Activated T-cell treated with anti-CD3 and anti-CD28 coated beads for 48 hours (primary cell): ENCODE measurements at regions not wholly inside any gene's neighbourhood (a gene's known extent, or its start where the extent isn't known, plus 50 kb on each side); places are given as distances from the start of the nearest gene placed in this dataset.

ENCODE experiments used
- DNase-seq: peaks from one replicate; pipeline ENCODE4 v3.0.0-alpha.2; 2020; ENCODE audit warnings: low read depth

GRCh38 chrX:40314070-40314469 lies 216.3 kb upstream of the BCOR start:
- no peak for DNase-seq

- no peak for DNase-seq
These were observed 215.5 kb upstream of the BCOR start for GRCh38 chrX:40313269-40313668.

GRCh38 chrX:40310447-40310846 lies 212.7 kb upstream of the BCOR start:
- no peak for DNase-seq

- no peak for DNase-seq
These were observed 212.3 kb upstream of the BCOR start for GRCh38 chrX:40310016-40310415.

GRCh38 chrX:40307871-40308270 lies 210.1 kb upstream of the BCOR start:
- no peak for DNase-seq

GRCh38 chrX:40304115-40304514 lies 206.4 kb upstream of the BCOR start:
- DNase-seq, result no peak

GRCh38 chrX:40303256-40304077 lies 205.7 kb upstream of the BCOR start:
- no peak for DNase-seq

- DNase-seq, result peak; percentile 23
These were observed 202.6 kb upstream of the BCOR start for GRCh38 chrX:40300286-40300890.

GRCh38 chrX:40299641-40300046 lies 201.9 kb upstream of the BCOR start:
- DNase-seq, result no peak

GRCh38 chrX:40298572-40299479 lies 201.1 kb upstream of the BCOR start:
- no peak for DNase-seq

- no peak for DNase-seq
These were observed 200.3 kb upstream of the BCOR start for GRCh38 chrX:40298069-40298468.

- DNase-seq, result no peak
These were observed 193.8 kb upstream of the BCOR start for GRCh38 chrX:40291553-40291952.

GRCh38 chrX:40290517-40290916 lies 192.8 kb upstream of the BCOR start:
- no peak for DNase-seq

GRCh38 chrX:40285876-40286275 lies 188.1 kb upstream of the BCOR start:
- no peak for DNase-seq

GRCh38 chrX:40284852-40285251 lies 187.1 kb upstream of the BCOR start:
- no peak for DNase-seq

- DNase-seq, result no peak
These were observed 186.2 kb upstream of the BCOR start for GRCh38 chrX:40283981-40284380.

GRCh38 chrX:40282946-40283660 lies 185.3 kb upstream of the BCOR start:
- DNase-seq, result no peak

GRCh38 chrX:40282348-40282747 lies 184.6 kb upstream of the BCOR start:
- no peak for DNase-seq

GRCh38 chrX:40281336-40282005 lies 183.7 kb upstream of the BCOR start:
- no peak for DNase-seq

- no peak for DNase-seq
These were observed 182.0 kb upstream of the BCOR start for GRCh38 chrX:40279762-40280161.

- no peak for DNase-seq
These were observed 181.3 kb upstream of the BCOR start for GRCh38 chrX:40279091-40279430.
